Smooth muscle cell (in vitro differentiated cells): ENCODE measurements at regions not wholly inside any gene's neighbourhood (a gene's known extent, or its start where the extent isn't known, plus 50 kb on each side); places are given as distances from the start of the nearest gene placed in this dataset.

Experiments
- DNase-seq: peaks from one replicate; lab custom pipeline; 2025; ENCODE audit not compliant: unreplicated experiment; lab: John Stamatoyannopoulos, UW
- H2AFZ ChIP-seq: fragments of 200-600 bp; sonication (generic); 2 replicates; pipeline ENCODE4 v1.6.0; 2016; ENCODE audit warnings: antibody characterized with exemption, low read depth, mild to moderate bottlenecking
- H3F3A ChIP-seq: fragments of 200-600 bp; sonication (generic); 2 replicates; pipeline ENCODE4 v1.6.0; 2017; ENCODE audit warnings: antibody characterized with exemption, low read depth
- H3K27ac ChIP-seq: fragments of 200-600 bp; sonication (generic); 2 replicates; pipeline ENCODE4 v1.5.1; 2016; ENCODE audit warnings: low read depth, mild to moderate bottlenecking
- H3K27me3 ChIP-seq: fragments of 200-600 bp; sonication (generic); 2 replicates; pipeline ENCODE4 v1.6.1; 2016; ENCODE audit warnings: low read depth, mild to moderate bottlenecking
- H3K36me3 ChIP-seq: fragments of 200-600 bp; sonication (generic); 2 replicates; pipeline ENCODE4 v1.5.1; 2016; ENCODE audit warnings: low read depth
- H3K4me1 ChIP-seq: fragments of 200-600 bp; sonication (generic); 2 replicates; pipeline ENCODE4 v1.5.1; 2016; ENCODE audit warnings: low read depth
- H3K4me2 ChIP-seq: fragments of 200-600 bp; sonication (generic); 2 replicates; pipeline ENCODE4 v1.6.0; 2016; ENCODE audit warnings: mild to moderate bottlenecking
- H3K4me3 ChIP-seq: fragments of 200-600 bp; sonication (generic); 2 replicates; pipeline ENCODE4 v1.5.1; 2016; ENCODE audit warnings: mild to moderate bottlenecking
- H3K79me2 ChIP-seq: fragments of 200-600 bp; sonication (generic); 2 replicates; pipeline ENCODE4 v1.6.0; 2016; ENCODE audit warnings: low read depth, mild to moderate bottlenecking
- H3K9ac ChIP-seq: fragments of 200-600 bp; sonication (generic); 2 replicates; pipeline ENCODE4 v1.6.0; 2016; ENCODE audit warnings: low read depth
- H3K9me3 ChIP-seq: fragments of 200-600 bp; sonication (generic); replicated peaks from 2 replicates; pipeline ENCODE4 v1.5.1; 2016; ENCODE audit warnings: low read depth
- H4K20me1 ChIP-seq: fragments of 200-600 bp; sonication (generic); 2 replicates; pipeline ENCODE4 v1.6.0; 2016; ENCODE audit warnings: low read depth
- WGBS: methylation state at CpG from one replicate; pipeline ENCODE4 v1.1.7; 2016; ENCODE audit warnings: low lambda C conversion rate; 5-methylcytosine and 5-hydroxymethylcytosine counted together
- TF ChIP-seq, protein P1 (sequence below): fragments of 200-600 bp; sonication (generic); IDR thresholded peaks from 2 replicates; pipeline ENCODE4 v1.5.1; 2017; ENCODE audit warnings: borderline replicate concordance, mild to moderate bottlenecking, antibody characterized with exemption; ENCODE audit not compliant: insufficient read depth, poor library complexity, severe bottlenecking

GRCh38 chr5:160929906-160930305, 77.9 kb upstream of the ATP10B start:
- Histone ChIP-seq H4K20me1 (no peaks in the 10 kb centered on the region), H3K9ac (no peak overlapping the region), H2AFZ (no peak overlapping the region), H3K4me1 (peaks cover 3% of the 10 kb centered on the region), H3K4me3 (no peak overlapping the region), H3K9me3 (no peaks in the 10 kb centered on the region), H3K27me3 (no peaks in the 10 kb centered on the region), H3K27ac (no peak overlapping the region), H3K79me2 (no peaks in the 10 kb centered on the region), H3F3A (no peaks in the 10 kb centered on the region), H3K4me2 (no peak overlapping the region), H3K36me3 (no peaks in the 10 kb centered on the region)
- WGBS = 98% methylated on average over 3 of the region's 3 CpGs
- DNase-seq = no peak
- TF ChIP-seq, protein P1, sequence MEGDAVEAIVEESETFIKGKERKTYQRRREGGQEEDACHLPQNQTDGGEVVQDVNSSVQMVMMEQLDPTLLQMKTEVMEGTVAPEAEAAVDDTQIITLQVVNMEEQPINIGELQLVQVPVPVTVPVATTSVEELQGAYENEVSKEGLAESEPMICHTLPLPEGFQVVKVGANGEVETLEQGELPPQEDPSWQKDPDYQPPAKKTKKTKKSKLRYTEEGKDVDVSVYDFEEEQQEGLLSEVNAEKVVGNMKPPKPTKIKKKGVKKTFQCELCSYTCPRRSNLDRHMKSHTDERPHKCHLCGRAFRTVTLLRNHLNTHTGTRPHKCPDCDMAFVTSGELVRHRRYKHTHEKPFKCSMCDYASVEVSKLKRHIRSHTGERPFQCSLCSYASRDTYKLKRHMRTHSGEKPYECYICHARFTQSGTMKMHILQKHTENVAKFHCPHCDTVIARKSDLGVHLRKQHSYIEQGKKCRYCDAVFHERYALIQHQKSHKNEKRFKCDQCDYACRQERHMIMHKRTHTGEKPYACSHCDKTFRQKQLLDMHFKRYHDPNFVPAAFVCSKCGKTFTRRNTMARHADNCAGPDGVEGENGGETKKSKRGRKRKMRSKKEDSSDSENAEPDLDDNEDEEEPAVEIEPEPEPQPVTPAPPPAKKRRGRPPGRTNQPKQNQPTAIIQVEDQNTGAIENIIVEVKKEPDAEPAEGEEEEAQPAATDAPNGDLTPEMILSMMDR = no peak

DNA sequence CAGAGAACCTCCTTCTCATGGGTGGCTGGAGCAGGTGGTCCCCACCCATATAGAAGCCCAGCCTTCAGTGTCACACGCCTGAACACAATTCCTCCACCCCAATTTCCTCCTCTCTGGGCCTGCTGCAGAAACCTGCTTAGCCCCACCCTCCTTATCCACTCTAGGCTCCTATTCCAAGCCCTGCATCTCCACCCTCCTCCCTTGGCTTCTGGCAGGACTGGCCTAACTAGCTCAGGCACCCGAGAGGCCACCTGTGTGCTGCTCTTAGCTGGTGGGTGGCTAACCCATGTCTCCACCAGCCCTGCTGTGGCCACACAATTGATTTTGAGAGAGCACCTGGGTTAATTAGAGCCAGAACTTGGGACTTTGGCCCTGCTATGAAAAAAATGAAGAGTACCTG, 77.3 kb upstream of the ATP10B start:
- Histone ChIP-seq H3K27ac (no peak overlapping the region), H2AFZ (no peak overlapping the region), H3K4me1 (peaks cover 3% of the 10 kb centered on the region), H3K36me3 (no peaks in the 10 kb centered on the region), H3K79me2 (no peaks in the 10 kb centered on the region), H3K9ac (no peak overlapping the region), H3K4me3 (no peak overlapping the region), H4K20me1 (no peaks in the 10 kb centered on the region), H3F3A (no peaks in the 10 kb centered on the region), H3K4me2 (no peak overlapping the region), H3K27me3 (no peaks in the 10 kb centered on the region), H3K9me3 (no peaks in the 10 kb centered on the region)
- WGBS = 86% methylated on average over 2 of the region's 2 CpGs
- no peak for DNase-seq
- TF ChIP-seq, protein P1 = no peak

DNA sequence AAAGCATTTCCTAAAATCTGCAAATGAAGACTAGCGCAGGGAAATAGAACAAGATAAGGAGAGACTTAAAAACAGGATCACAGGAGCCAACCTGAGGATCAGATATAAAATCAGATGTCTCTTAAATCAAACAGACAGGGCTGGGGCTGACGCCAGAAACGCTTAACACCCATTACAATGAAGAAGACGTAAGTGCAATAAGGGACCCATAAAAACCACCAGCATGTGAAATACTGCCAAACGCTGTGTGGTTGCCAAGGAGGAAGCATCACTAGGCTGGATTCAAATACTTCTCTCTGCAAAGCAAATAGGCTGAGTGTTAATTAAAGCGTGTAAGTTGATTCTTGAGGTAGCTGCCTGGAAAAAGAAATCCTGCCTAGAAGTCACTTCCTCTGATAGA, 74.4 kb upstream of the ATP10B start:
- H3K4me2 ChIP-seq = no peak overlapping the region
- no peak for DNase-seq
- TF ChIP-seq, protein P1 = no peak

GRCh38 chr5:160925281-160925680, 73.3 kb upstream of the ATP10B start:
- Histone ChIP-seq H3K27me3 (no peaks in the 10 kb centered on the region), H4K20me1 (no peaks in the 10 kb centered on the region), H3F3A (no peaks in the 10 kb centered on the region), H3K27ac (no peak overlapping the region), H3K4me2 (no peak overlapping the region), H3K79me2 (no peaks in the 10 kb centered on the region), H3K4me1 (peaks cover 7% of the 10 kb centered on the region), H3K36me3 (no peaks in the 10 kb centered on the region), H2AFZ (no peak overlapping the region), H3K9me3 (no peaks in the 10 kb centered on the region), H3K9ac (no peak overlapping the region), H3K4me3 (no peak overlapping the region)
- TF ChIP-seq, protein P1 = no peak
- DNase-seq = no peak
- 88% methylated on average over 6 of the region's 6 CpGs for WGBS

More for the DNA sequence above, 74.4 kb upstream of the ATP10B start:
- no peak overlapping the region for H3K27ac ChIP-seq
- H2AFZ ChIP-seq = no peak overlapping the region
- WGBS = 66% methylated on average over 6 of the region's 6 CpGs
- no peaks in the 10 kb centered on the region for H3K36me3 ChIP-seq
- no peaks in the 10 kb centered on the region for H4K20me1 ChIP-seq
- peaks cover 10% of the 10 kb centered on the region for H3K4me1 ChIP-seq
- no peaks in the 10 kb centered on the region for H3F3A ChIP-seq
- H3K27me3 ChIP-seq = no peaks in the 10 kb centered on the region
- H3K4me3 ChIP-seq = no peak overlapping the region
- no peak overlapping the region for H3K9ac ChIP-seq
- no peaks in the 10 kb centered on the region for H3K79me2 ChIP-seq
- no peaks in the 10 kb centered on the region for H3K9me3 ChIP-seq
